Stomach (tissue), 8 donors: ENCODE measurements at regions not wholly inside any gene's neighbourhood (a gene's known extent, or its start where the extent isn't known, plus 50 kb on each side); places are given as distances from the start of the nearest gene placed in this dataset.

Experiments used
- DNase-seq, 2 donors: peaks; one replicate each; pipeline versions ENCODE4 v3.0.0 to v3.0.0-alpha.2; 2013 to 2019
- H3K27ac ChIP-seq, 5 donors: fragments of 200-600 bp in 4 of 5; sonication (generic) in 4 of 5; one replicate each; pipeline ENCODE4 v1.5.1; 2013 to 2019; ENCODE audit warnings: mild to moderate bottlenecking in 1 of 5, moderate library complexity in 1 of 5
- H3K27me3 ChIP-seq, 3 donors: fragments of 200-600 bp; sonication (generic); one replicate each; pipeline ENCODE4 v1.5.1; 2017 to 2019; ENCODE audit warnings: mixed run types in 1 of 3
- H3K36me3 ChIP-seq, 4 donors: fragments of 200-600 bp; sonication (generic); 1 replicate in 3 of 4; 2 replicates in 1 of 4; pipeline ENCODE4 v1.5.1; 2016 to 2019
- H3K4me1 ChIP-seq, 4 donors: fragments of 200-600 bp; sonication (generic); one replicate each; pipeline ENCODE4 v1.5.1; 2016 to 2019
- H3K4me3 ChIP-seq, 4 donors: fragments of 200-600 bp; sonication (generic) in 3 of 4; one replicate each; pipeline ENCODE4 v1.5.1; 2016 to 2019; ENCODE audit warnings: mild to moderate bottlenecking in 1 of 4
- H3K9me3 ChIP-seq, 4 donors: fragments of 200-600 bp; sonication (generic); one replicate each; pipeline ENCODE4 v1.5.1; 2016 to 2019
- EP300 ChIP-seq: sonication (generic); formaldehyde crosslinking; IDR thresholded peaks from one replicate; pipeline ENCODE4 v1.6.1; 2017; ENCODE audit warnings: antibody characterized with exemption
- POLR2A ChIP-seq, 4 donors: fragments of 450-650 bp; IDR thresholded peaks; one replicate each; pipeline ENCODE4 v1.6.1; 2016; ENCODE audit warnings: antibody characterized with exemption in 4 of 4, control low read depth in 2 of 4, mild to moderate bottlenecking in 1 of 4, moderate library complexity in 1 of 4
- POLR2AphosphoS5 ChIP-seq, 3 donors: sonication (generic); formaldehyde crosslinking; IDR thresholded peaks; one replicate each; pipeline ENCODE4 v1.6.1; 2016; ENCODE audit warnings: antibody characterized with exemption in 3 of 3
- WGBS, 5 donors: extraction: QIAGEN DNeasy Blood & Tissue Kit in 3 of 5; methylation state at CpG; one replicate each; pipeline versions ENCODE4 v1.1.5 to v1.1.7; 2013 to 2018; 5-methylcytosine and 5-hydroxymethylcytosine counted together
- intact Hi-C: fragments of 100-400 bp; cut with DNase I; formaldehyde crosslinking; loops from one replicate; pipeline ENCODE4 v1.15.1; 2023; ENCODE audit warnings: low total_unique reads
- TF ChIP-seq, protein P1 (sequence below), 7 experiments: fragments of 450-650 bp in 4 of 7; fragments of 200-600 bp in 3 of 7; sonication (generic) in 3 of 7; IDR thresholded peaks; one replicate each; pipeline ENCODE4 v1.5.1; 2016 to 2019; ENCODE audit warnings: antibody characterized with exemption in 7 of 7, control low read depth in 2 of 7, mild to moderate bottlenecking in 1 of 7
- donor health status: healthy with polysubstance abuse.
- donor health status: Bipolar disorder and iron deficiency.
- donor health status: healthy.

DNA sequence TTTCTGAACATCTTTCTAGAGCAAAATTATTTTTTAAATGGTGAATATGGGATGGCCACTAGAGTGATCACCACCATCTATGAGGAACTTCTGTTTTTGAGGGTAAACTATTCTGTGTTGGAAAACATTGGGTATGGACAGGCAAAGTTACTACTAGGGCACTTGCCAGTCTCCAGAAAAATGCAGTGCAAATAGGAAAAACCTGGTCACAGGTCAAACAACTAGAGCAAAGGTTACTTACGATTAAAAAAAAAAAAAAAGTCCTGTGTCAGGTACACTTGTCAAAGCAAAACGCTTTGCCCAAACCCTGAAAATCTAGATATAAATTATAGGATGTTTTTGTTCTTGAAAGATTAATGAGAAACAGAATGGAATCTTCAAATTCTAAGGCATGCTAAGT, 66.2 kb downstream of the SLITRK1 start:
- Histone ChIP-seq H3K27me3 (no peaks in the 10 kb centered on the region), H3K9me3 (peaks cover 0 to 8% (median 0%) of the 10 kb centered on the region in 4 donors), H3K4me1 (no peaks in the 10 kb centered on the region), H3K27ac (no peak overlapping the region), H3K4me3 (no peak overlapping the region), H3K36me3 (no peaks in the 10 kb centered on the region)
- DNase-seq, result no peak
- intact Hi-C loops, result no loop called here
- TF ChIP-seq POLR2AphosphoS5 (IDR thresholded peaks at IDR 0.05) (no peak), POLR2A (IDR thresholded peaks at IDR 0.05) (no peak), EP300 (no peak)
- TF ChIP-seq, protein P1, sequence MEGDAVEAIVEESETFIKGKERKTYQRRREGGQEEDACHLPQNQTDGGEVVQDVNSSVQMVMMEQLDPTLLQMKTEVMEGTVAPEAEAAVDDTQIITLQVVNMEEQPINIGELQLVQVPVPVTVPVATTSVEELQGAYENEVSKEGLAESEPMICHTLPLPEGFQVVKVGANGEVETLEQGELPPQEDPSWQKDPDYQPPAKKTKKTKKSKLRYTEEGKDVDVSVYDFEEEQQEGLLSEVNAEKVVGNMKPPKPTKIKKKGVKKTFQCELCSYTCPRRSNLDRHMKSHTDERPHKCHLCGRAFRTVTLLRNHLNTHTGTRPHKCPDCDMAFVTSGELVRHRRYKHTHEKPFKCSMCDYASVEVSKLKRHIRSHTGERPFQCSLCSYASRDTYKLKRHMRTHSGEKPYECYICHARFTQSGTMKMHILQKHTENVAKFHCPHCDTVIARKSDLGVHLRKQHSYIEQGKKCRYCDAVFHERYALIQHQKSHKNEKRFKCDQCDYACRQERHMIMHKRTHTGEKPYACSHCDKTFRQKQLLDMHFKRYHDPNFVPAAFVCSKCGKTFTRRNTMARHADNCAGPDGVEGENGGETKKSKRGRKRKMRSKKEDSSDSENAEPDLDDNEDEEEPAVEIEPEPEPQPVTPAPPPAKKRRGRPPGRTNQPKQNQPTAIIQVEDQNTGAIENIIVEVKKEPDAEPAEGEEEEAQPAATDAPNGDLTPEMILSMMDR (IDR thresholded peaks at IDR 0.05), result no peak
- WGBS, 5 donors, result 57 to 79% (median 68%) methylated on average over 2 of the region's 2 CpGs

DNA sequence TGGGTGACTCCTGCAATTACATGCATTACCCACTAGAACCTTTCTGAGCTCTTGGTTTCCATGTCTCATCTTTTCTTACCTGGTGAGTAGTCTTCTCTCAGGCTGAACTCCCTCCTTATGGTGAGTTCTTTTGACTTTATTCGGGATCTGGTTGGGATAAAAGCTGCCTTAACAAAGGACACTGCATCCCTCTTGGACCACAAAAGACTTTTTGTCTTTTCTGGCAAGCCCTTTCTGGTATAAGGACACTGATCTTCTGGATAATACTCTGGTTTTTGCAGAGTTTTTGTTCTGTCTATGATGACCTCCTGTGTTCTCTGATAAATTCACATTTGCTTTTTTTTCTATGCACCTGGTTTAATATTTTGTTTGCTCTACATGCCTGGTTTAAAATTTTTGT, 66.7 kb downstream of the SLITRK1 start:
- Histone ChIP-seq H3K36me3 (no peaks in the 10 kb centered on the region), H3K4me1 (no peaks in the 10 kb centered on the region), H3K27me3 (no peaks in the 10 kb centered on the region), H3K4me3 (no peak overlapping the region), H3K9me3 (peaks cover 0 to 8% (median 0%) of the 10 kb centered on the region in 4 donors), H3K27ac (no peak overlapping the region)
- no peak for DNase-seq
- 79 to 88% (median 85%) methylated on average over 1 of the region's 1 CpG for WGBS, 5 donors
- intact Hi-C loops, result no loop called here
- TF ChIP-seq, protein P1 (IDR thresholded peaks at IDR 0.05), result no peak
- TF ChIP-seq EP300, result no peak
- no peak for TF ChIP-seq POLR2A (IDR thresholded peaks at IDR 0.05)
- no peak for TF ChIP-seq POLR2AphosphoS5 (IDR thresholded peaks at IDR 0.05)

DNA sequence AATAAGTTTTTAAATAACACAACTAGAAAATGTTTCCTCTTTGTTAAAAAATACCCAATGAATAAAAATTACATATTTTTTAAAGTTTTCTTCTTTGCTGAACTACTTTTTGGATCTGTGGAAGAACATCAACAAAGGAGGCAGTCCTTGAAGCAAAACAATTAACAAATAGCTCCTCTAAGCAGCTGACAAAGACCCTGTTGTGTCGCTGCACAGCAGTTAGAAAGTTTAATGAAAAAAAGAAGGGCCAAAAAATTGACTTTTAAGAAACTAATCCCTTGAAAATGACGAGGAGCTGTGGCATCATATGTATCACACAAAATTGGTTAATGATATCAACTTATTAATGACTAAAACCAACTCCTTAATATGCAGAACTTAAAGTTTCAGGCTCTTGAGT, 72.1 kb downstream of the SLITRK1 start:
- intact Hi-C loops, result no loop called here
- TF ChIP-seq POLR2AphosphoS5 (IDR thresholded peaks at IDR 0.05) (no peak), EP300 (no peak), POLR2A (IDR thresholded peaks at IDR 0.05) (no peak)
- TF ChIP-seq, protein P1 (IDR thresholded peaks at IDR 0.05), result no peak
- H3K4me3 ChIP-seq, result no peak overlapping the region
- 30 to 52% (median 42%) methylated on average over 2 of the region's 2 CpGs for WGBS, 5 donors
- DNase-seq, result no peak
- H3K27ac ChIP-seq, result no peak overlapping the region
- peaks cover 0 to 2% (median 0%) of the 10 kb centered on the region in 4 donors for H3K9me3 ChIP-seq
- no peaks in the 10 kb centered on the region for H3K36me3 ChIP-seq
- H3K27me3 ChIP-seq, result no peaks in the 10 kb centered on the region
- H3K4me1 ChIP-seq, result no peaks in the 10 kb centered on the region

DNA sequence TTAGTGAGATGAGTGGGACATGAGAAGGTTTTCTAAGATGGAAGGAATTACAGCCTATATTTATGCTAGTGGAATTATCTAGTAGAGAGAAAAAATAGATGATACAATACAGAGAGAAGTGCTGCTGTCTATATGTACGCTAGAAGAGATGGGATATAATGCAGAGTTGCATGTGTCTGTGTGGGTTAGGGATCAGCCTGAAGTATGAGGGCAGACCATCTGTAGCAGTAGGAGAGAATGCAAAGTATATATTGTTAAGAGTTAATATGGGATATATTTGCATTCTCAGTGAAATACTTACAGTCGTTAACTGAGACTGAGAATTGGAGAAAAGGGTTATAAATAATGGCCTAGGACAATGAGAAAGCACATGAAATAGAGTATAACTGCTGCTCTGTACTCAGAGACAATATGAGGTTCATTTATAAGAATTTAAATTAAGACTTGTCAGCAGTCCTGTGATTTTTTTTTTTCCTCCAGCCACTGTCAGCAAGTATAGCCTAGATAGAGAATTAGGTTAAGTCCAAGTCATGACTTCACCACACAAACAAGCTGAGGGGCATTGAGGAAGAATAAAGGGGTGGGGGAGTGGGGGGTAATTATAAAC, 77.8 kb downstream of the SLITRK1 start:
- no peak overlapping the region for H3K4me3 ChIP-seq
- intact Hi-C loops, result no loop called here
- H3K9me3 ChIP-seq, result no peaks in the 10 kb centered on the region
- H3K27ac ChIP-seq, result no peak overlapping the region
- no peaks in the 10 kb centered on the region for H3K27me3 ChIP-seq
- 73 to 93% (median 86%) methylated on average over 2 of the region's 2 CpGs for WGBS, 5 donors
- TF ChIP-seq, protein P1 (IDR thresholded peaks at IDR 0.05), result no peak
- TF ChIP-seq EP300 (no peak), POLR2AphosphoS5 (IDR thresholded peaks at IDR 0.05) (no peak), POLR2A (IDR thresholded peaks at IDR 0.05) (no peak)
- no peak for DNase-seq
- no peaks in the 10 kb centered on the region for H3K36me3 ChIP-seq
- no peaks in the 10 kb centered on the region for H3K4me1 ChIP-seq
